B cell (primary cell): ENCODE measurements at regions not wholly inside any gene's neighbourhood (a gene's known extent, or its start where the extent isn't known, plus 50 kb on each side); places are given as distances from the start of the nearest gene placed in this dataset.

Experiments
- EZH2 ChIP-seq: IDR thresholded peaks from 2 replicates; pipeline ENCODE4 v1.6.1; 2012; ENCODE audit warnings: borderline replicate concordance, low read depth, mild to moderate bottlenecking, moderate library complexity, low read length; ENCODE audit not compliant: insufficient read depth, poor library complexity, severe bottlenecking
- TF ChIP-seq, protein P1 (sequence below): fragments of 200-600 bp; IDR thresholded peaks from one replicate; pipeline ENCODE4 v1.8.0; 2022; ENCODE audit warnings: antibody characterized with exemption, mild to moderate bottlenecking

GRCh38 chr6:156646496-156646895, 130.7 kb upstream of the ARID1B start:
- TF ChIP-seq, protein P1, sequence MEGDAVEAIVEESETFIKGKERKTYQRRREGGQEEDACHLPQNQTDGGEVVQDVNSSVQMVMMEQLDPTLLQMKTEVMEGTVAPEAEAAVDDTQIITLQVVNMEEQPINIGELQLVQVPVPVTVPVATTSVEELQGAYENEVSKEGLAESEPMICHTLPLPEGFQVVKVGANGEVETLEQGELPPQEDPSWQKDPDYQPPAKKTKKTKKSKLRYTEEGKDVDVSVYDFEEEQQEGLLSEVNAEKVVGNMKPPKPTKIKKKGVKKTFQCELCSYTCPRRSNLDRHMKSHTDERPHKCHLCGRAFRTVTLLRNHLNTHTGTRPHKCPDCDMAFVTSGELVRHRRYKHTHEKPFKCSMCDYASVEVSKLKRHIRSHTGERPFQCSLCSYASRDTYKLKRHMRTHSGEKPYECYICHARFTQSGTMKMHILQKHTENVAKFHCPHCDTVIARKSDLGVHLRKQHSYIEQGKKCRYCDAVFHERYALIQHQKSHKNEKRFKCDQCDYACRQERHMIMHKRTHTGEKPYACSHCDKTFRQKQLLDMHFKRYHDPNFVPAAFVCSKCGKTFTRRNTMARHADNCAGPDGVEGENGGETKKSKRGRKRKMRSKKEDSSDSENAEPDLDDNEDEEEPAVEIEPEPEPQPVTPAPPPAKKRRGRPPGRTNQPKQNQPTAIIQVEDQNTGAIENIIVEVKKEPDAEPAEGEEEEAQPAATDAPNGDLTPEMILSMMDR = no peak
- no peak for TF ChIP-seq EZH2
